Left lung (tissue), 4 donors: ENCODE measurements at regions not wholly inside any gene's neighbourhood (a gene's known extent, or its start where the extent isn't known, plus 50 kb on each side); places are given as distances from the start of the nearest gene placed in this dataset.
A peak's percentile ranks its signal among the peaks of the same experiment; 100 is the strongest.

Experiments
- ATAC-seq: fragments of 200-7000 bp; cut with Tn5 transposase; one replicate; pipeline ENCODE4 v1.9.1; 2020; ENCODE audit warnings: moderate library complexity
- DNase-seq, 4 donors: peaks; one replicate each; pipeline ENCODE4 v3.0.0-alpha.2; 2013 to 2020
- H3K27ac ChIP-seq, 2 donors: fragments of 200-600 bp; sonication (generic) in 1 of 2; one replicate each; pipeline versions ENCODE4 v1.5.0 to v1.8.0; 2020 to 2021
- H3K27me3 ChIP-seq, 2 donors: fragments of 200-600 bp; sonication (generic) in 1 of 2; one replicate each; pipeline versions ENCODE4 v1.5.0 to v1.8.0; 2020 to 2021
- H3K36me3 ChIP-seq, 2 donors: fragments of 200-600 bp; sonication (generic) in 1 of 2; one replicate each; pipeline versions ENCODE4 v1.5.0 to v1.8.0; 2020 to 2021
- H3K4me1 ChIP-seq, 2 donors: fragments of 200-600 bp; one replicate each; pipeline ENCODE4 v1.8.0; 2021
- H3K4me3 ChIP-seq, 2 donors: fragments of 200-600 bp; sonication (generic) in 1 of 2; one replicate each; pipeline versions ENCODE4 v1.5.0 to v1.8.0; 2020 to 2021; ENCODE audit warnings: mild to moderate bottlenecking in 1 of 2
- H3K9me3 ChIP-seq, 2 donors: fragments of 200-600 bp; sonication (generic) in 1 of 2; one replicate each; pipeline versions ENCODE4 v1.5.0 to v1.8.0; 2020 to 2021
- intact Hi-C, 2 donors: fragments of 100-400 bp; cut with DNase I; formaldehyde crosslinking; loops; one replicate each; pipeline versions ENCODE4 v1.11.2 to v1.14.2; 2022
- TF ChIP-seq, protein P1 (sequence below), 2 donors: fragments of 200-600 bp; sonication (generic) in 1 of 2; IDR thresholded peaks; one replicate each; pipeline versions ENCODE4 v1.5.0 to v1.8.0; 2021; ENCODE audit warnings: antibody characterized with exemption in 2 of 2
- donor health status: DM: no; HTN: yes; CAD: no.
- donor health status: DM: no; HTN: no; CAD: no.

DNA sequence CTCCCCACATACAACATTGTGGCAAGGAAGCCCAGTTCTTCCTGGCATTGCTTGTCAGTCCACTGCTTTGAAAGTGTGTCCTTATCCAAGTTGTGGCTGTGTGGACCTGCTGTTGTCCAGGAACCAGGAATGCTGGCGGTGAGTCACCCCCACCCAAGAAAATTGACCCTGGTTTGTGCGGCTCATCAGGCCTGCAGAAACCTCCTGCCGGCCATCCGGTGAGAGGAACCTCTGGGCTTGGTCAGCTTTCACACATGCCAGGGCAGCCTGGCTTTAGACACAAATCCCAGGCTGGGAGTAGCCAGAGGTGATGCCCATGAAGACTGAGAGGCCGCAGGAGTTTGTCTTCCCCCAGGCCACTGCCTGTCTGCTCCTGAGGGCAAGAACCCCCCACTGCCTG lies 223.6 kb downstream of the TTLL2 start:
- Histone ChIP-seq H3K27me3 (no peaks in the 10 kb centered on the region), H3K4me1 (peaks cover 3 to 26% of the 10 kb centered on the region in 2 donors), H3K9me3 (no peaks in the 10 kb centered on the region), H3K27ac (no peak overlapping the region), H3K4me3 (no peak overlapping the region), H3K36me3 (no peaks in the 10 kb centered on the region)
- TF ChIP-seq, protein P1, sequence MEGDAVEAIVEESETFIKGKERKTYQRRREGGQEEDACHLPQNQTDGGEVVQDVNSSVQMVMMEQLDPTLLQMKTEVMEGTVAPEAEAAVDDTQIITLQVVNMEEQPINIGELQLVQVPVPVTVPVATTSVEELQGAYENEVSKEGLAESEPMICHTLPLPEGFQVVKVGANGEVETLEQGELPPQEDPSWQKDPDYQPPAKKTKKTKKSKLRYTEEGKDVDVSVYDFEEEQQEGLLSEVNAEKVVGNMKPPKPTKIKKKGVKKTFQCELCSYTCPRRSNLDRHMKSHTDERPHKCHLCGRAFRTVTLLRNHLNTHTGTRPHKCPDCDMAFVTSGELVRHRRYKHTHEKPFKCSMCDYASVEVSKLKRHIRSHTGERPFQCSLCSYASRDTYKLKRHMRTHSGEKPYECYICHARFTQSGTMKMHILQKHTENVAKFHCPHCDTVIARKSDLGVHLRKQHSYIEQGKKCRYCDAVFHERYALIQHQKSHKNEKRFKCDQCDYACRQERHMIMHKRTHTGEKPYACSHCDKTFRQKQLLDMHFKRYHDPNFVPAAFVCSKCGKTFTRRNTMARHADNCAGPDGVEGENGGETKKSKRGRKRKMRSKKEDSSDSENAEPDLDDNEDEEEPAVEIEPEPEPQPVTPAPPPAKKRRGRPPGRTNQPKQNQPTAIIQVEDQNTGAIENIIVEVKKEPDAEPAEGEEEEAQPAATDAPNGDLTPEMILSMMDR (IDR thresholded peaks at IDR 0.05): no peak
- intact Hi-C loops: no loop called here
- DNase-seq (no peak), ATAC-seq (no peak)

DNA sequence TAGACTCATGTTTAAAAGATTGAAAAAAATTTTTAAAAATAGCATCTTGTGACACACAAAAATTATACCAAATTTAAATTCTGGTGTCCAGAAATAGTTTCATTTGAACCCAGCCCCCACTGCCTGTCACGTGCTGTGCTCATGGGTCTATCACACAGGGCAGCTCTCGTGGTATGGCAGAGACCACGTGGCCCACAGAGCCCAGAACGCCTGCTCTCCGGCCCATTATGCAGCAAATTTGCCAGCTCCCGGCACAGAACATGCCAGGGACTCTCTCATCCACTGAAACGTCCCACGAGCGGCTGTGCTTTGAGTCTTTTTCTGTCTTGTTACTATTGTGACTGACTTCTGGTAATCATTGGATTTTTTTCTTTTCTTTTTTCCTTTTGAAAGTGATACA lies 224.3 kb downstream of the TTLL2 start:
- DNase-seq (no peak), ATAC-seq (no peak)
- Histone ChIP-seq H3K27me3 (no peaks in the 10 kb centered on the region), H3K27ac (no peak overlapping the region), H3K36me3 (no peaks in the 10 kb centered on the region), H3K9me3 (no peaks in the 10 kb centered on the region), H3K4me3 (no peak overlapping the region), H3K4me1 (peaks cover 0 to 21% of the 10 kb centered on the region in 2 donors)
- TF ChIP-seq, protein P1 (IDR thresholded peaks at IDR 0.05): no peak
- intact Hi-C loops: no loop called here

DNA sequence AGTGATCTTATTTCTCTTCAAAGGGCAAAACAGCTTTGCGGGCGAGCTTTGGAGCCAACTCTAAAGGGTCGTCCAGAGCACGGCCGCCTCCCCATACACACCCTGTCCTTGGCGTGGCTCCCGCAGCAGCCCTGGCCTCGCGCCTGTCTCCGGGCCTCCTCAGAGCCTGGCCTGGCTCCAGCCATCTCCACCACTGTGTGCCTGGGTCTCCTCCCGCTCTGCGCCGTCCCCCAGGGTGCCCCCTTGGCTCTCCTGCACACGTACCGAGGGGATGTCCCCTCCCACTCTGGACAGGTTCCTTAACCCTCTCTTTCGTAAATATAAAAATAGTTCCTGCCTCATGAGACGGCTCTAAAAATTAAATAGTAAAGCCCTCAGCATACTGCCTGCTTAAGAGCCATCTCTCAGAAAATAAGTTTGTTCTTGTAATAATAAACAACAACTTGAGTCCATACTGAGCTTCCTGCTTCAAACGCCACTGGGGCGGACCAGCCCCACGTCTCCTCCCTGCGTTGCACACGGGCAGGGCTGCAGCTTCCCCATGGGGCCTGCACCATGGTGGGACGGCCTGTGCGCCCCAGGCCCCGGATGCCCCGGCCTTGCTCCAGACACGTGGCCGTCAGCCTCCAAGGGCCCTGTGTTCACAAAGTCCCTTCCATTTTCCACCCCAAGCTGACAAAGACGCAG lies 226.2 kb downstream of the TTLL2 start:
- Histone ChIP-seq H3K4me3 (no peak overlapping the region), H3K27ac (peak overlapping the region in 1 of 2 donors; percentile 14), H3K36me3 (no peaks in the 10 kb centered on the region), H3K9me3 (peaks cover 0 to 10% of the 10 kb centered on the region in 2 donors), H3K4me1 (peaks cover 0 to 21% of the 10 kb centered on the region in 2 donors), H3K27me3 (no peaks in the 10 kb centered on the region)
- ATAC-seq (peak; percentile 78), DNase-seq (peak; percentile 71 to 87 (median 82))
- intact Hi-C loops: no loop called here
- TF ChIP-seq, protein P1 (IDR thresholded peaks at IDR 0.05): no peak

DNA sequence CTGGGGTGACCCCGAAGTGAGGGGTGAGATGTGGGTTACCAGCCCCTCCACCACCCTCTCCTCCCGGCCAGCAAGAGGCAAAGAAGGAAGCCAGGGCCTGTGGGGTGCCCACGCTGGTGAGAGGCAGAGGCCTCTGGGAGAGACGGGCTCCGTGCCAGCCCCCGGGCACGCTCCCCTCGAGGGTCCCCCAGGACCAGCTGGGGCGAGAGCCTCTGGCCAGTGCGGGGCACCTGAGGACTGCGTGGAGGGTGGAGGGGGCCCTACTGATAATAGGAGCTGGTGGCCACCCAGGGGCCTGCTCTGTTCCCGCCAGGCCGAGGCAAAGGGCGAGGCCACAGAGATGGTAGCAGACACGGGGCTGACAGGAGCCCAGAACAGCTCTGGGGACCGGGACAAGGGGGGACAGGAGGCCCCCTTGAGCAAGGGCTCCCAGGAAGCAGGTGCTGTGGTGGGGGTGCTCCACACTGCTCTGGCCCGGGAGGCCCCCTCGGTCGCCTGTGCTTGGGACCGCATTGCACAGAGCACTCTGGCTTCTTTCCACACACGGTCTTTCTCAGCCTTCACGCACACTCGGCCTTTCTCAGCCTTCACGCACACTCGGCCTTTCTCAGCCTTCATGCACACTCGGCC lies 226.9 kb downstream of the TTLL2 start:
- DNase-seq (peak in 1 of 4 donors; percentile 74), ATAC-seq (no peak)
- H3K36me3 ChIP-seq: no peaks in the 10 kb centered on the region
- TF ChIP-seq, protein P1 (IDR thresholded peaks at IDR 0.05): no peak
- no peak overlapping the region for H3K4me3 ChIP-seq
- peaks cover 0 to 11% of the 10 kb centered on the region in 2 donors for H3K9me3 ChIP-seq
- H3K27ac ChIP-seq: peak overlapping the region in 1 of 2 donors; percentile 14
- peaks cover 0 to 21% of the 10 kb centered on the region in 2 donors for H3K4me1 ChIP-seq
- H3K27me3 ChIP-seq: no peaks in the 10 kb centered on the region
- intact Hi-C loops: no loop called here

DNA sequence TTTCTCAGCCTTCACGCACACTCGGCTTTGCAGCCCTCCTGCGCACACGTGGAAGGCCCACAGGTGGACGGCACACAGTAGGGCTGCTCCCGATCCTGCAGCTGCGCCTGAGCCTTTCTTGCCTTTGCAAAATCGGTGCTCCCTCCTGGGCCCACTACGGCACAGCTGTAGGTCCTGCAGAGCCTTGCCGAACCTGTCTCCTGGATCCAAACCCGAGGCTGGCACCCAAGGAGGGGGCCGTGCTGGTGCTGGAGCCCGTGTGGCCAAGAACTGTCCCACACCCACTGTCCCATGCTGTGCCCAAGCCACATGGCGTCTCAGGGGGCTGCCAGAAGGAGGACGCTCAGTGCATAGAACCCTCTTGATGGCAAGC lies 227.4 kb downstream of the TTLL2 start:
- Histone ChIP-seq H3K9me3 (peaks cover 0 to 11% of the 10 kb centered on the region in 2 donors), H3K27me3 (no peaks in the 10 kb centered on the region), H3K36me3 (no peaks in the 10 kb centered on the region), H3K27ac (no peak overlapping the region), H3K4me1 (peaks cover 0 to 16% of the 10 kb centered on the region in 2 donors), H3K4me3 (no peak overlapping the region)
- intact Hi-C loops: no loop called here
- ATAC-seq (no peak), DNase-seq (no peak)
- TF ChIP-seq, protein P1 (IDR thresholded peaks at IDR 0.05): no peak
